ENCODE measurements at regions not wholly inside any gene's neighbourhood (a gene's known extent, or its start where the extent isn't known, plus 50 kb on each side); places are given as distances from the start of the nearest gene placed in this dataset.

DNA sequence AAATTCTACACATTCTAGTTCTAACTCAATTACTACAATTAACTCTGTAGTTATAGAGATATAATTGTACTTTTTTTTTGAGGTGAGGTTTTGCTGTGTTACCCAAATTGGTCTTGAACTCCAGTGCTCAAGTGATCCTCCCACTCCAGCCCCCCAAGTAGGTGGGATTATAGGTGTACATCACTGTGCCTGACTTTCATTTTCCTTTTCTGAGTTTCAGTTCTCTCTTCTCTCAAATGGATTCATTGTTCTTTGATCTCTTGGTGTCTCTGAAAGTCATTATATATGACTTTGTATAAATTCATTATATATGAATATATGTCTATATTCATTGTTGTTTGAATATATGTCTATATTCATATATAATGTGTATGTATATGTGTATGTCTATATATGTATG, 74.0 kb upstream of the GALNT2 start:
- TF ChIP-seq GATA2 (IDR thresholded peaks at IDR 0.05; ENCODE audit: low read depth, low read length): no peak
- TF ChIP-seq GATA3 (IDR thresholded peaks at IDR 0.05; ENCODE audit: low read depth, low read length): no peak

DNA sequence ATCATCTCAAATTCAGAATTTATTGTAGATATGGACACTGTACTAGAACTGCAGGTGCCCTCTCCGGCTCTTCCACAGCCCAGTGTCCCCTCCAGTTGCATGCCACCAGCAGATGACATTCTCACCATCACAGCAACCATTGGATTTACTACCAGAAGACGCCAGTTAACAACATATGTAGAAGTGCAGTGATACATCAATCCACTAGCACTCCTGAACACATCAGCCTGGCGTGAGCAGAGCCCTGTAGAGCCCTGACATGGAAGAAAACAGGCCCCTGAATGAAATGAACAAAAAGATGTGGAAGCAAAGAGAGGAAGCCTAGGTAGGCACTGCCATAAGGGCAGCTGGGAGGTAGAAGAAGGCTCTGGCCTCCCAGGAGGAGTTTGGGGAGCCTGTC, 73.1 kb upstream of the GALNT2 start:
- TF ChIP-seq GATA3 (IDR thresholded peaks at IDR 0.05; ENCODE audit: low read depth, low read length) (no peak), GATA2 (IDR thresholded peaks at IDR 0.05; ENCODE audit: low read depth, low read length) (no peak)

DNA sequence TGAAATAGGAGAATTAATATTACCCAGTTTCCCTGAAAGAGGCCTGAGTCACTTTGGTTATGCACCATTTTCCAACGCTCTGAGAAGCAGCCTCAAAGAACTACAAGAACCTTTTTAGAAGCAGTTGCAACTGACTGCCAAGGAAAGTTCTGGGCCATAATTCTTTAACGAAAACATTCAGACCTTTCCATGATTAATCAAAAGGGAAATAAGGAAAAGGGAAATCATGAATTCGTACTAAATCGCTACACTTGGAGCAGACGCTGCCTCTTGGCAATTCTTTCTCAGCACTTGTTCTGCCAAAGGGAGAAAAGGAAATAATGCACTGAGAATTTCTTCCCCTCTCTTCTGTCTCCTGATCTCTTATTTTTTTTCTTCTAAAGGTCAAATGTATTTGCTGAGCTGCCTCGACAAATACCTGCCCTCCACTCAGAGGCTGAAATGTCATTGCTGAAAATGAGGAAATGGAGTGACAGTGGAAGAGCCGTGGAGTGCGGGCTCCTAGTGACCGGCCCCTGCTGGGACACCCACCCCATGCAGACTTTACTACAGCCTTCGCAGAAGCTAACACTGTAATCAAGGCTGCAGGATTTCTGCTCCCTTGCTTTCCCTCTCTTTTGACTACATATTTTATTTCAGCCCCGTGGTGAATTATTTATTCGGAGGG, 67.9 kb upstream of the GALNT2 start:
- TF ChIP-seq GATA2 (IDR thresholded peaks at IDR 0.05; ENCODE audit: low read depth, low read length): no peak
- TF ChIP-seq GATA3 (IDR thresholded peaks at IDR 0.05; ENCODE audit: low read depth, low read length): no peak

DNA sequence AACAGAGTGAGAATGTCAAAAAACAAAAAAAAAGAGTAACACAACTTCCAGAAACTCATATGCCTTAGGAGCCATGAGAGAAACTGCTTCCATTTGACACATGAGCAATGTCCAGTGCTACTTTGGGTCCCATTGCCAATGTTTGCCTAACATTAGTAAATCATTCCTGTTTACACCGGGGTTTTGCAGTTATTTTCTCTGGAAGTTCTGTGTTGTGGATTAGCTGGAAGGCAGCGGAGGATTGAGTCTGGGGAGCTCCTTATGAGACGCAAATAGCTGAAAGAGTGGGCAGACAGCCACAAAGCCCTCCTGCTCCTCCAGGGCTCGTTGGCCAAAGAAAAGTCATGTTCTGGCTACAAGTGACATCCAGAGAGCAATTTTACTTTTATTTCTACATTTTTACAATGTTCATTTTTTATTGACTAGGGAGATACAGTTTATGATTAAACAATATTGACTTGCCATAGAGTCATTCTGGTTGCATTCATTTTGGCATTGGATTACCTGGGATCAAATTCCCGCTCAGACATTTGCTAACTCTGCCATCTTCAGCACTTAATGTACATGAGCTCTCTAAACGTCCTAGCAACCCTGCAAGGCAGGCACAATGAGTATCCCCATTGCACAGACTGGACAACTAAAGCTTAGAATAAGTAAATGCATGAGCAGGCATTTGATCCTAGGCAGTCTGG, 66.4 kb upstream of the GALNT2 start:
- no peak for TF ChIP-seq GATA2 (IDR thresholded peaks at IDR 0.05; ENCODE audit: low read depth, low read length)
- TF ChIP-seq GATA3 (IDR thresholded peaks at IDR 0.05; ENCODE audit: low read depth, low read length): no peak

DNA sequence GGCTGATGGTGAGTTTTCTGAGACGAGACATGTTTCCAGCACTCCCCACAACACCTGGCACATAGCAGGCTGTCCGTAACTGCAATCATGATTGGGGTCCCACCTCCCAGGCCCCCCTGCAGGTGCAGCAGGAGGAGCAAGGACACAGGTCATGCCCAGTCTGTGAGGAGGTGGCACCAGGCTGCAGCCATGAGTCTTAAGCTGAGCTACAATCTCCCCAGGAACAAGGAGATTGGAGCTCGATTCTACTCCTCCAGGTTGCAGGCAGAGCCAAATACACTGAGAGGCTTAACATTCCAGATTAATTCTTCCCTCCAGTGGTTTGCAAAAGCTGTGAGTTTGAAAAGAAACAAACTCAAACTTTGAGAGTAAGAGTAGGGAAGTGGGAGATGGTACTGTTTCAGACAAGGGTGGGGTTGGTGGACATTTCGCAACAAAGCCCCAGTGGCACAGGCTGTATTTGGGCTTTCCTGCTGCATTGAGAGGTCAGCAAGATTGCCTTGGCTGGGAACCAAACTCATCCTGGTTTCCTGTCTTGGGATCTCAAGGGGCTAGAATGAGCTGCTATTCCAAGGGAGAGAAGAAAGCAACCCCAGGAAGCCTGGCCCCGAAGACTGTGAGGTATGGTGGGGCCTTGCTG, 64.8 kb upstream of the GALNT2 start:
- TF ChIP-seq GATA2 (IDR thresholded peaks at IDR 0.05; ENCODE audit: low read depth, low read length) (no peak), GATA3 (IDR thresholded peaks at IDR 0.05; ENCODE audit: low read depth, low read length) (no peak)

DNA sequence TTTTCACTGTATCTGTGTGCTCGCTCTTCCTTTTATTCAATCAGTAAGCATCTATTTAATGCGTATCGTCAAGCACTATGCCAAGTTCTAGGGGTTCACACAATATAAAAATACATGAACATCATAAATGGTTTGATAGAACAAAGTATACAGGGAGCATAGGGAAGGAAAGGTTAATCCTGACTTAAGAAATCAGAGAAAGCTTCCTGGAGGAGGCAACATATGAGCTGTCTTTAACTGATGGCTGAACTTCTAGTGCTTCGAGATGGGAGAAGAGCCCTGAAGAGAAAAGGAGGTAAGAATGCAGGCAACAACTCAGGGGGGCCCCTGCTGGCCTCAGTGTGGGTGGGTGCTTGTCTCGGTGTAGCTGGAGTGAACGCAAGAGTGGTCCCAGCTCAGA, 63.6 kb upstream of the GALNT2 start:
- TF ChIP-seq GATA2 (IDR thresholded peaks at IDR 0.05; ENCODE audit: low read depth, low read length) (no peak), GATA3 (IDR thresholded peaks at IDR 0.05; ENCODE audit: low read depth, low read length) (no peak)

DNA sequence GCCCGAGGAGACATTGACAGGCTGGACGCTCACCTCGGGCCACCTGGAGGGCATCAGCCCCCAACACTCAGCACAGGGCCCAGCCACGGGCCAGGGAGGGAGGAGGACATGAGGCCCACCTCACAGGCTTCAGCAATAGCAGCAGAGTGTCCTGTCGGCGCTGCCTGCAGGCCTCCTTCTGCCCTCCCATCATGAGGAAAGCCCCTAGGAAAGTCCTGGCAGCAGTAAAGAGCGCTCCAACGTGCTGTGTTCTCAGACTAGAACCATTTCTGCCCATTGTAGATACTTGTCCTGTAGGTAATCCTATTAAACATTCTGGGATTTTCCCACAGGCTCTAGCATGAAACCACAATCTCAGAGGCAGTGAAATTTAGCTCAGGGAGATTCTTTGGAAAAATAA, 62.0 kb upstream of the GALNT2 start:
- TF ChIP-seq GATA2 (IDR thresholded peaks at IDR 0.05; ENCODE audit: low read depth, low read length) (no peak), GATA3 (IDR thresholded peaks at IDR 0.05; ENCODE audit: low read depth, low read length) (no peak)

DNA sequence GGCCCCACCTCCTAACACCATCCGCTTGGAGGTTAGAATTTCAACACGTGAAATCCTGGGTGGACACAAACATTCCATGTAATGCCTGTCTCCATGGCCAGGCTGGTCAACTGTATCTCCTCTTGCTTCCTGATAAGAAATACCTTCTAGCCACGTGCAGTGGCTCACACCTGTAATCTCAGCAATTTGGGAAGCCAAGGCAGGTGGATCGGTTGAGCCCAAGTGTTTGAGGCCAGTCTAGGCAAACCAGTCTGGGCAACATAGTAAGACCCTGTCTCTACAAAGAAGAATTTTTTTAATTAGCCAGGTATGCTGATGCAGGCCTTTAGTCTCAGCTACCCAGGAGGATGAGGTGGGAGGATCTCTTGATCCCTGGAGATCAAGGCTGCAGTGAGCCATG, 58.3 kb upstream of the GALNT2 start:
- TF ChIP-seq GATA3 (IDR thresholded peaks at IDR 0.05; ENCODE audit: low read depth, low read length): no peak
- no peak for TF ChIP-seq GATA2 (IDR thresholded peaks at IDR 0.05; ENCODE audit: low read depth, low read length)

DNA sequence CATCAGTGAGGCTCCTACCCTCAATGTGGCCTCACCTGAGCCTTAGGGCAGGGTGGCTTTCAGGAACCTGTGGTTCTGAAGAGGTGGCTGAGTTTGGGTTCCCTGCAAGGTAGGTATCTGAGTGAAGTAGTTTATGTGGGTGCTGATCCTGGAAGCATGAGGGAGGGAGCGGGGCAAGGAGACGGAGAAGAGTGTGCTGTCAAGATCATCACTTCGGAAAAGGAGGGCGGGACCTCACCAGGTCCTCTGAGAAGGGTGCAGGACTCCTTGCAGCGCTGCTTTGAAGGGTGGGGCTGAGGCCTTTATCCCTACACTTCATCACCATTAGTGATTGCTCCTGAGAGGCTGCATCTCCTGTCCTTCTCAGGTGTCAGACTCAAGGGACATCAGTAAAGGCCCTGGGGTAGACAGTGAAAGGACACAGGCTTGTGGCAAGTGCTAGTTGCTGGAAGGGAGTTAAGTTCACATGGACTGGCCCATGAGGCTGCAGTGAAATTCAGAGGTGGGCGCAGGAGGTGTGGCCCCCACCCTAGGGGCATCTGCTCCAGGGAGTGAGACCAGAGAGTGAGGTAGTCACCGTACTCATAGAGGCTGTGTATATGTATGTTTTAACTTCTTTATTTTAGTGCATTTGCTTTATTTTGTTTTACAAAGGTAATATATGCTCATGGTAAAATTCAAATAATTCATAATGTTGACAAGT, 57.3 kb upstream of the GALNT2 start:
- TF ChIP-seq GATA2 (IDR thresholded peaks at IDR 0.05; ENCODE audit: low read depth, low read length) (no peak), GATA3 (IDR thresholded peaks at IDR 0.05; ENCODE audit: low read depth, low read length) (no peak)

DNA sequence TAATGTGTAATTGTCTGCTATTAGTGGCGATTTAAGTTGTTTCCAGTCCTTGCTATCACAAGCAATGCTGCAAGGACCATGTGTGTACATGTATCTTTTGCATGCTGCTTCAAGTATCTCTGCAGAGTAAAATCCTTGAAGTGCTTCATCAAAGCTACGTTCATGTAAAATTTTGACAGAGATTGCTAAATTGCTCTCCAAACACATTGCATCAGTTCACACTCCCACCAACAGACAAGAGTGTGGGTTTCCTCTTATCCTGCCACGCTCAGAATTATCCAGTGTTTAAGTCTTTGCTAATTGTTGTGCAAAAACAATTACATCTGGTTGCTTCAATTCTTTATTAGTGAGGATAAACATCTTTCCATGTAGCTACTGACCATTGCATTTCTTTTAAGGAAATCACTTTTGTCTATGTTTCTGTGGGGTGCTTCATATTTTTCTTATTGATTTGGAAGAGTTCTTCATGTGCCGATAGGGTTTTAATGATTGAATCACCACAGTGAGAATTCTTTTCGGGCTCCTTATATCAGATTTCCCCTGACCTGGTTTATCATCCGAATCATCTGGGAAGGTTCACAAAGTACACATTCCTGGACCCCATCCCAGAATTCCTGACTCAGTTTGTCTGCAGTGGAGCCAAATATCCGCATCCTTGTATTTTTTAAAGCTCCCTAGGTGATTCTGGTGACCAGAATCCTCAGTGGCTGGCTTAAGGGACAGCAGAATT, 56.3 kb upstream of the GALNT2 start:
- TF ChIP-seq GATA2 (IDR thresholded peaks at IDR 0.05; ENCODE audit: low read depth, low read length) (no peak), GATA3 (IDR thresholded peaks at IDR 0.05; ENCODE audit: low read depth, low read length) (no peak)

DNA sequence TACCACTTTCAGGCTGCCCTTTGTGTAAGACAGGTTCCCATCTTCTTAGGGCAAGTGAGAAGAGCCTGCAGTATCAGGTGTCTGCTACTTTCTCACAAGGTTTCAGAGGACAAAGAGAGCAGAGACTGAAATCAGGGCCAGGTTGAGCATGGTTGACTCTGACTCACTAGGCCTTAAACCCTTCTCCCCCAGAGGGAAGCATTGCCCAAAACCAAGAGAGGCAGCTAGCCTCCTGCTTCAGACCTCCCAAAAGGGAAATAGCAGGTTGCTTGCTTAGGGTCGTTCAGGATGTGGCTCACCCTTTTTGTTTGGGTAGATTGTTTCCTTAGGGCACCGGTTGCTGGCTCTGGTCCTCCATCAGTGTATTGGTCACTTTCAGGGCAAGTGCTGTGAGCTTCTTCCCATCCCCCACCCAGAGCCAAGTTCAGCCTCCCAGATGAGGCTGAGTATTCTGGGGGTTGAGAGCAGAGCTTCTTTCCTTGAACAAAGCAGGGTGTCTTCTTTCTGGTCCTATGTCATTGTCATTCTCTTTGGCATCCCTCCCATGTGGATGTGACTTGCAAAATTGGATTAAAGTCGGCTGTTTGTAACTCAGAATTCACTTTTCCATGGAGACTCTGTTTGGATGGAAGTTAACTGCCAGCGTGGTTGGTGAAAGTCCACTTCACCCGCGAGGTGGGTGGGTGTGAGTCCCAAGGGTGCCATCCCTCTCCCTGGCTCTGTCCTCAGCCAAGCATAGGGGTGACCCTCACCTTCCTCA, 55.5 kb upstream of the GALNT2 start:
- TF ChIP-seq GATA3 (IDR thresholded peaks at IDR 0.05; ENCODE audit: low read depth, low read length) (no peak), GATA2 (IDR thresholded peaks at IDR 0.05; ENCODE audit: low read depth, low read length) (no peak)

DNA sequence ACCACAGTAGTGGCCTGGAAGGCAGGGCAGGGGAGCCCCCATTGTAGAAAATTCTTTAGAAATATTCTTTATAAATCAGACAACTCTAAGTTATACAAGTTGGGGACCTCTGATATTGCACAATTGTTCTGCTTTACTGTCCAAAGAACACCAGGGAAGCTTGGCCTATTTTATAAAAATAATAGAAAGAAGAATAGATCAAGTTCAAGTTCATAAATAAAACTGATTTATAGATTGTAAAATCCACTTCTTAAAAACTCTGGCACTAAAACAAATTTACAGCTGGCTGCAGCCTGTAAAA, 55.0 kb upstream of the GALNT2 start:
- TF ChIP-seq GATA3 (IDR thresholded peaks at IDR 0.05; ENCODE audit: low read depth, low read length) (no peak), GATA2 (IDR thresholded peaks at IDR 0.05; ENCODE audit: low read depth, low read length) (no peak)

DNA sequence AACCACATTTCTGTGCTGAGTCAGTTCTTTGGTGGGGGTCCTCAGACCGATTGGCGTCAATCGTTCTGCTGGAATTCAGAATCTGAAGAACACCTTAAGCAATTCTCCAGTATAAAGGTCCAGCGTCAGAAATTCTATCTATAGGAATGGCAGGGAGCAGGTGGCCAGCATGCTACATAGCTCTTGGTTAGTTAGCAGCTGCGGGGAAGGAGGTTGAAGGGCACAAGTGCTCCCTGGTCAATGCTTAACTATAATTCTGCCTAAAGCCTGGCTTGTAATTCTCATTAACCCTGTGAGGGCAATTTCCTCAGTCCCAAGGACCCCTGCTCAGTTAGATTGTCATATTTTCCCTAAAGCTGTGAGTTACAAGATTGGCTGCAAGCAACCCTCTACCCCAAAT, 54.3 kb upstream of the GALNT2 start:
- no peak for TF ChIP-seq GATA2 (IDR thresholded peaks at IDR 0.05; ENCODE audit: low read depth, low read length)
